NT2/D1 (cell line): ENCODE measurements at regions not wholly inside any gene's neighbourhood (a gene's known extent, or its start where the extent isn't known, plus 50 kb on each side); places are given as distances from the start of the nearest gene placed in this dataset.

Source experiments
- SUZ12 ChIP-seq: IDR thresholded peaks from 2 replicates; pipeline ENCODE4 v1.6.1; 2011; ENCODE audit not compliant: insufficient read length, insufficient read depth; ENCODE audit errors: extremely low read depth
- YY1 ChIP-seq: IDR thresholded peaks from 2 replicates; pipeline ENCODE4 v1.6.1; 2011; ENCODE audit not compliant: insufficient read length, insufficient read depth
- ZNF274 ChIP-seq: IDR thresholded peaks from 2 replicates; pipeline ENCODE4 v1.6.1; 2011; ENCODE audit warnings: mild to moderate bottlenecking, low read depth, low read length

GRCh38 chrX:45485719-45486118 is 285.0 kb upstream of the DIPK2B start:
- TF ChIP-seq ZNF274 = no peak
- TF ChIP-seq YY1 = no peak
- TF ChIP-seq SUZ12 = no peak
